ENCODE measurements at regions not wholly inside any gene's neighbourhood (a gene's known extent, or its start where the extent isn't known, plus 50 kb on each side); places are given as distances from the start of the nearest gene placed in this dataset.

- H3K36me3 ChIP-seq (ENCODE audit: control insufficient read depth in 2 of 2, insufficient read depth in 1 of 2, low read length in 2 of 2): no peaks in the 10 kb centered on the region
- no peak overlapping the region for H3K4me3 ChIP-seq (ENCODE audit: low read depth, low read length)
- ChIA-PET CTCF (no interaction called here), POLR2A (interaction anchor here (0.6 kb wide), 1 partner anchor 511 kb away, joined by 6 read pairs; no protein-coding TSS in a partner anchor)
- no peaks in the 10 kb centered on the region for H3K9me3 ChIP-seq (ENCODE audit: control insufficient read depth, insufficient read depth, low read depth, low read length)
- no peak overlapping the region for H3K27ac ChIP-seq (ENCODE audit: extremely low read depth, low read depth, low read length)
- H3K4me1 ChIP-seq (ENCODE audit: control insufficient read depth, insufficient read depth, low read length): no peaks in the 10 kb centered on the region
- TF ChIP-seq KLF7 (tag by site-specific recombination; IDR thresholded peaks at IDR 0.05; ENCODE audit: borderline replicate concordance): no peak
- no peak for TF ChIP-seq ZNF670 (tag by site-specific recombination; IDR thresholded peaks at IDR 0.05; ENCODE audit: low read depth)
- no peak for TF ChIP-seq ZNF791 (tag by site-specific recombination; IDR thresholded peaks at IDR 0.05)
Measured at GRCh38 chrX:122092360-122092759, 1045.0 kb downstream of the GLUD2 start.

DNA sequence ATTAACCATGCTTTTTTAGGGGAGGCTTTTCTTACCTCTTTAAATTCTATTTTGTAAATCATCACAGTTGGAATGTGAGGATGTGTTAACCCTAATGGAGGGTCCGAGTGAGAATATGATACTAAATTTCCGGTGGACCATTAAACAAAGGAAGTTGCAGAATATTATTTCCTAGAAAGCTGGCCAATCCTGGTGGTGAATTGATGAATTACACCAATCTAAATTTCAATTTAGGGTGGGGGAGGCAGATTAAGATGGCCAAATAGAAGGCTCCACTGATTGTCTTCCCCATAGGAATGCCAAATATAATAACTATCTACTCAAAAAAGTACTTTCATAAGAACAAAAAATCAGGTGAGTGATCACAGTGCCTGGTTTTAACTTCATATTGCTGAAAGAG, 1045.6 kb downstream of the GLUD2 start:
- POLR2A ChIA-PET: no interaction called here

GRCh38 chrX:122094611-122095010, 1047.2 kb downstream of the GLUD2 start:
- H3K27ac ChIP-seq (ENCODE audit: extremely low read depth, low read depth, low read length): no peak overlapping the region
- no peaks in the 10 kb centered on the region for H3K36me3 ChIP-seq (ENCODE audit: control insufficient read depth in 2 of 2, insufficient read depth in 1 of 2, low read length in 2 of 2)
- H3K4me1 ChIP-seq (ENCODE audit: control insufficient read depth, insufficient read depth, low read length): no peaks in the 10 kb centered on the region
- no peak overlapping the region for H3K4me3 ChIP-seq (ENCODE audit: low read depth, low read length)
- ChIA-PET POLR2A (no interaction called here), CTCF (no interaction called here)
- H3K9me3 ChIP-seq (ENCODE audit: control insufficient read depth, insufficient read depth, low read depth, low read length): no peaks in the 10 kb centered on the region; the same call in 1 of the 2 replicates
- no peak for TF ChIP-seq ZNF610 (tag by site-specific recombination; IDR thresholded peaks at IDR 0.05; ENCODE audit: borderline replicate concordance)
- TF ChIP-seq, protein P1, sequence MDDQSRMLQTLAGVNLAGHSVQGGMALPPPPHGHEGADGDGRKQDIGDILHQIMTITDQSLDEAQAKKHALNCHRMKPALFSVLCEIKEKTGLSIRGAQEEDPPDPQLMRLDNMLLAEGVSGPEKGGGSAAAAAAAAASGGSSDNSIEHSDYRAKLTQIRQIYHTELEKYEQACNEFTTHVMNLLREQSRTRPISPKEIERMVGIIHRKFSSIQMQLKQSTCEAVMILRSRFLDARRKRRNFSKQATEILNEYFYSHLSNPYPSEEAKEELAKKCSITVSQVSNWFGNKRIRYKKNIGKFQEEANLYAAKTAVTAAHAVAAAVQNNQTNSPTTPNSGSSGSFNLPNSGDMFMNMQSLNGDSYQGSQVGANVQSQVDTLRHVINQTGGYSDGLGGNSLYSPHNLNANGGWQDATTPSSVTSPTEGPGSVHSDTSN (CRISPR knock-in tag; IDR thresholded peaks at IDR 0.05): no peak

More for the DNA sequence above, 1045.6 kb downstream of the GLUD2 start:
- no peaks in the 10 kb centered on the region for H3K36me3 ChIP-seq (ENCODE audit: control insufficient read depth in 2 of 2, insufficient read depth in 1 of 2, low read length in 2 of 2)
- TF ChIP-seq HIC1 (tag by site-specific recombination; IDR thresholded peaks at IDR 0.05): no peak
- H3K27ac ChIP-seq (ENCODE audit: extremely low read depth, low read depth, low read length): no peak overlapping the region
- H3K4me3 ChIP-seq (ENCODE audit: low read depth, low read length): no peak overlapping the region
- no peaks in the 10 kb centered on the region for H3K4me1 ChIP-seq (ENCODE audit: control insufficient read depth, insufficient read depth, low read length)
- no peaks in the 10 kb centered on the region for H3K9me3 ChIP-seq (ENCODE audit: control insufficient read depth, insufficient read depth, low read depth, low read length)
- CTCF ChIA-PET: no interaction called here

DNA sequence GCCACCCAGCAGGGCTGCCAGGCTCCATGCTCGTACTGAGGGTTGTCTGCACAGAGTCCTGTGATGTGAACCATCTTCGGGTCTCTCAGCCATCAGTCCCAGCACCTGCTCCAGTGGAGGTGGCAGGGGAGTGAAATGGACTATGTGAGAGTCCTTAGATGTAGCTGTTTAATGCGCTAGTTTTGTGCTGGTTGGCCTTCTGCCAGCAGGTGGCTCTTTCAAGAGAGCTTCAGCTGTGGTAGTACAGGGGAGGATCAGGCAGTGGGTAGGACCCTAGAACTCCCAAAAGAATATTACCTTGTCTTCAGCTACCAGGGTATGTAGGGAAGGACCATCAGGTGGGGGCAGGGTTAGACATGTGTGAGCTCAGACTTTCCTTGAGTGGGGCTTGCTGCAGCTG, 1066.0 kb downstream of the GLUD2 start:
- H3K9me3 ChIP-seq (ENCODE audit: control insufficient read depth, insufficient read depth, low read depth, low read length): no peaks in the 10 kb centered on the region
- TF ChIP-seq ZNF174 (tag by site-specific recombination; IDR thresholded peaks at IDR 0.05): no peak
- no peak for TF ChIP-seq PATZ1 (tag by site-specific recombination; IDR thresholded peaks at IDR 0.05)
- TF ChIP-seq ZNF37A (tag by site-specific recombination; IDR thresholded peaks at IDR 0.05): no peak
- no peaks in the 10 kb centered on the region for H3K4me1 ChIP-seq (ENCODE audit: control insufficient read depth, insufficient read depth, low read length)
- H3K4me3 ChIP-seq (ENCODE audit: low read depth, low read length): no peak overlapping the region
- POLR2A ChIA-PET: interaction anchor here (0.6 kb wide), 1 partner anchor 160 kb away, joined by 3 read pairs; no protein-coding TSS in a partner anchor
- CTCF ChIA-PET: interaction anchor here (0.5 kb wide), 1 partner anchor 145 kb away, joined by 3 read pairs; no protein-coding TSS in a partner anchor
- H3K27ac ChIP-seq (ENCODE audit: extremely low read depth, low read depth, low read length): no peak overlapping the region
- H3K36me3 ChIP-seq (ENCODE audit: control insufficient read depth in 2 of 2, insufficient read depth in 1 of 2, low read length in 2 of 2): no peaks in the 10 kb centered on the region
